Cardiac septum (tissue), 1 donor: ENCODE measurements at regions not wholly inside any gene's neighbourhood (a gene's known extent, or its start where the extent isn't known, plus 50 kb on each side); places are given as distances from the start of the nearest gene placed in this dataset.
A peak's percentile ranks its signal among the peaks of the same experiment; 100 is the strongest.

ENCODE experiments used
- DNase-seq: peaks from one replicate; pipeline ENCODE4 v3.0.0-alpha.2; 2020; ENCODE audit warnings: low spot score
- intact Hi-C: fragments of 100-400 bp; cut with DNase I; formaldehyde crosslinking; loops from one replicate; pipeline ENCODE4 v1.14.0; 2022
- donor health status: DM: no; HTN: no; CAD: no.

DNA sequence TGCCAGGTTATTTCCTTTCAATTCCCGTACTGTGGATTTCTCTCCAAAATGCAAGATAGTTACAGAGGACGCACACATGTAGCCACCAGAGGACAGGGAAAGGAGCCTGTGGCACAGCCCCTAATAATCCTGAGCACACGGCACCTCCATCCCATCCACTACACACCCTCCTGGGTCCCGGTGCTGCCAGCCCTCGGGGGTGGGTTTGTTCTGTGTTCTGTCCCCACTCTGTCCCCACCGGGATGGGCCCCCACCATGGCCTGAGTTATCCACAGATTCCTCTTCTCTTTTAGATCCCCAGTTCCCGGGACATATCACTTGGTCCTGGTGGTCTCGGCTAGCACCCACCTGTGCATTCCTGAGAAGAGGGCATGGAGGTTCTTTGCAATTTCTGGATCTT lies 196.9 kb upstream of the PPP2R2D start:
- intact Hi-C loops = no loop called here
- DNase-seq = peak; percentile 39

DNA sequence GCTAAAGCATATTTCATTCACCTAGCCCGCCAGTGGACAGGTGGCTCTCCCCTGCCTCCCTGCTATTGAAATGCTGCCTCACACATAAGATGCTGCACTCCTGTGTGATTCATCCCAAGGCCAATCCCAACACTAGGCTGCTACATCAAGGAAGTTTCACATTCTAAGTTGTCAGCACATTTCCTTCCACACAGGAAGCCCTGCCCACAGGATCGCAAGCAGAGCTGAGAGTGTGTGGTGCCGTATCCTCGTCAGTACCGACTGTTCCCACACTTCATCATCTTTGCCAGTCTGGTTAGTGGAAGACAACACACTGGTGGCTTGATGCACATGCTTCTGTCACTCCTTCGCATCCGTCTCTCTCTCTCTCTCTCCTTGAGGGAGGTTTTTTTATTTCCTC lies 194.3 kb upstream of the PPP2R2D start:
- intact Hi-C loops = no loop called here
- peak; percentile 47 for DNase-seq

- intact Hi-C loops = no loop called here
- DNase-seq = peak; percentile 54
Observed at GRCh38 chr10:131706952-131707351, 193.9 kb upstream of the PPP2R2D start.

DNA sequence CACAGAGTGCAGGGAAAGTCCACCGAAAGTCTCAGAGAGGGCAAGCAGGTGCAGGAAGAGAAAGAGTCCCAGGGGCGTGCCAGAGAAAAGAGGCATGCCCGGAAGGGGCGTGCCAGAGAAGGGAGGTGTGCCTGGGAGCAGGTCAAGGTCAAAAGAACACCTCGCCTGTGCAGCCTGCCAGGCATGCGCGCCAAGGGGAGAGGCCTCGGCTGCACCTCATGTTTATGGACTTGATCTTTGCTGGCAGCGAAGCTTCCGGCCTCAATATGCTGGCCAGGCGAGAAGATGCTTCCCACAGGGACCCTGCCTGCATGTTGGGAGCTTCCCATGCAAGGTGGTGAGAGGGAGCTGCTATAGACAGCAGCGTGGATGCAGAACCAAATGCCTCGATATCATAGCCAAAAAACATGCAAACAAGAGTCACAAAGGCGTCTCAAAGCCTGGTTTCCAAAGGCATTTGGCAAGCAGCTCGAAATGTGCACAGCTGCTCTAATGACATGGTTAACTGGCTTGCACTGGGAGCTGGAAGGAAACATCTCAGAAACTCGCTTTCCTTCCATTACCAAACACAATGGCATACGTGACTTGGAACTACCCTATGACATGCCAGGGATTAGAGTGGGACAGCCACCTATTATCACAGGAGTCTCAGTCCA lies 192.5 kb upstream of the PPP2R2D start:
- intact Hi-C loops = no loop called here
- peak; percentile 51 for DNase-seq

DNA sequence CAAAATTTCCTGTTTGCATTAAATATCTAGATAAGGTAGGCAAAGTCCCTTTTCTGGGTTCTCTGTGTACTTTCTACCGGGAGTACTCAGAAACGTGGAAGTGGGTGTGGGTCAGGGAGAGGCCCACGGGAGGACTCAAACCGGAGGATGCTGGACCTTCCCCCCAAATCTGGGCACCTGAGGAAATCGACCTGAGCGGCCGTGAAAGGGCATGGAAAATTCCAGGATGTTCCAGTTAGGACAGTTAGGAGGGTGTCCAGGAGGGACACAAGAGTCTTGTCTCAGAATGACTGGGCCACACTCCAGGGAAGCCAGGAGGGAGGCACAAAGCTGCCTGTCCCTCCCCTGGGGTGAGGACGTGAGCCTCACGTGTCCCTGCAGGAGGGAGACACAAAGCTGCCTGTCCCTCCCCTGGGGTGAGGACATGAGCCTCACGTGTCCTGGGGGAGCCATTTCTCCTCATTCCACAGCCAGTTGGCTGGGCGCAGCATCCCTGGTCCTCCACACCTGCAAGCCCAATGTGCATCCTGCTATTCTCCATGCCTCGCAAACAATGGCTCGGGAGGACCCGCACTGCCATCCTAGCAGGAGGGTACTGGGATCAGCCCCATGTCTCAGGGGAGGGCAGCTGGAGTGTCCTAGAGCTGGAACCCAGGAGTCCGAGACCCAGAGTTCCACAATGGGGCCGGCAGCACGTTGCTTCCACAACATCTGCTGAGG lies 190.5 kb upstream of the PPP2R2D start:
- intact Hi-C loops = no loop called here
- peak; percentile 62 for DNase-seq

GRCh38 chr10:131722121-131722520 lies 178.7 kb upstream of the PPP2R2D start:
- intact Hi-C loops = no loop called here
- no peak for DNase-seq

GRCh38 chr10:131722525-131723264 lies 178.1 kb upstream of the PPP2R2D start:
- intact Hi-C loops = no loop called here
- DNase-seq = peak; percentile 51

- intact Hi-C loops = no loop called here
- DNase-seq = peak; percentile 62
Observed at GRCh38 chr10:131723297-131724168, 177.3 kb upstream of the PPP2R2D start.

DNA sequence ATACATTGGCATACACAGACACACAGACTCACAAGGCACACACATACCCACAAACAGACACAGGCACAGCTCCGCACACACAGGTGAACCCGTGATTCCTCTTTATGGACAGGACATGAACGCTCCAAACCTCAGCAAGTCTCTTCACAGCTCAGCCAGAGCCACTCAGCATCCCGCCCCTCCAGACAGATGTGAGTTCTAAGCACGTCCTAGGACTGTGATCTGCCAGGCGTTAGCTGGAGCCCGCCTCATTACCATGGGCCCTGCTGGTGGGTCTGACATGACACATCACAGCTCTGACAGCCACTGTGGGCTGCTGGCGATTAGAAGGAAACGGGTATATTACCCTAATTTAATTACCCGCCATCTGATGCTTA lies 176.7 kb upstream of the PPP2R2D start:
- intact Hi-C loops = no loop called here
- DNase-seq = no peak

DNA sequence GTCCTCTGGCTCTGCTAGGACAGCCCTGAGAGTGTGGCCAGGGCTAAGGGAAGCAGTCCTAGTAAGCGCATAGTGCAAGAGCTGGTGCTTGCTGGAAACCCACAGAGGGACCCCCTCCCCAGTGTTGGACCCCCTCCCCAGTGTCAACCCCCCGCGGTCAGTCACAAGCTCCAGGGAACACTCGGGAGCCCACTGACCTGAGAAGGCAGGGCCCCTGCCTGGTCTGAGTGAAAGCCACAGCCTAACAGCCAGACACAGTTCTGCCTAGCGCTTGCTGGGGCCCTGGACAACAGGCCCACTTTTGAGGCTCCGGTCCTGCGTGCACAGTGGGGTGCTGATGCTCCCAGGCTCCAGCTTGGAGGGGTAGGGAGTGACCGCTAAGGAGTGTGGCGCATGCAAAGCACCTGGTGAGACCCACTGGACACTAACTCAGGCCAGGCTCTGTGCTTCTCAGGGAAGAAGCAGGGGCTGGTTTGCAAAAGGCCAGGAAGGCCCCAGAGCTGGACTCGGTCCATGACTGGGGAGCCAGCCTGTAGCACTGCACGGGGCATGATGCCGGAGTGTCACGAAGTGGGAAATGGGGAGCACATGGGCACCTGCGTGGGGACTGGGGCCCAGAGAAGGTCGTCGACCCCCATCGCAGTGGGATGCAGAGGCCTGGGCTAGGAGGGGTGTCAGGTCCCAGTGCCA lies 175.8 kb upstream of the PPP2R2D start:
- intact Hi-C loops = no loop called here
- peak; percentile 51 for DNase-seq

GRCh38 chr10:131725581-131726069 lies 175.2 kb upstream of the PPP2R2D start:
- DNase-seq = peak; percentile 51
- intact Hi-C loops = no loop called here

GRCh38 chr10:131726076-131726880 lies 174.5 kb upstream of the PPP2R2D start:
- intact Hi-C loops = no loop called here
- DNase-seq = peak; percentile 77

GRCh38 chr10:131726967-131727366 lies 173.8 kb upstream of the PPP2R2D start:
- DNase-seq = peak; percentile 60
- intact Hi-C loops = no loop called here

GRCh38 chr10:131727560-131727959 lies 173.2 kb upstream of the PPP2R2D start:
- no peak for DNase-seq
- intact Hi-C loops = no loop called here

GRCh38 chr10:131728286-131729228 lies 172.3 kb upstream of the PPP2R2D start:
- DNase-seq = peak; percentile 53
- intact Hi-C loops = no loop called here

DNA sequence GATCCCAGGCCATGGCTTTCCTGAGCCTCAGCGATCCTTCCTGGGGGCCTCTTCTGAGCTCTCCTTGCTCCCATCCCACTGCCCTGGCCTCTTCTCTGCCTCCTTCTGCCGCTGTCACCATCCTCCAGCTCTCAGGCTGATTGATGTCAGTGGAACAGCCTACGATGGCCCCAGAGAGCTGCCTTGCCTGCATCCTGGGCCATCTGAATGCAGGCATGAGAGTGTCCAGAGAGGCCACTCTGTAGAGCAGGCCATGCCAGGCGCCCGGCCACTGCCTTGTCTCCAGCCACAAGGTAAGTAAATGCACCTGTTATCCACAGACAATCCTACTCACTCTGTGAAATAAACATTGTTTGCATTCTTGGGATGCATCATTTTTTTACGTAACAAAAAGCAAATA lies 171.4 kb upstream of the PPP2R2D start:
- intact Hi-C loops = no loop called here
- peak; percentile 68 for DNase-seq

- intact Hi-C loops = no loop called here
- peak; percentile 54 for DNase-seq
Observed at GRCh38 chr10:131729938-131730660, 170.7 kb upstream of the PPP2R2D start.
